ENCODE measurements at regions not wholly inside any gene's neighbourhood (a gene's known extent, or its start where the extent isn't known, plus 50 kb on each side); places are given as distances from the start of the nearest gene placed in this dataset.

DNA sequence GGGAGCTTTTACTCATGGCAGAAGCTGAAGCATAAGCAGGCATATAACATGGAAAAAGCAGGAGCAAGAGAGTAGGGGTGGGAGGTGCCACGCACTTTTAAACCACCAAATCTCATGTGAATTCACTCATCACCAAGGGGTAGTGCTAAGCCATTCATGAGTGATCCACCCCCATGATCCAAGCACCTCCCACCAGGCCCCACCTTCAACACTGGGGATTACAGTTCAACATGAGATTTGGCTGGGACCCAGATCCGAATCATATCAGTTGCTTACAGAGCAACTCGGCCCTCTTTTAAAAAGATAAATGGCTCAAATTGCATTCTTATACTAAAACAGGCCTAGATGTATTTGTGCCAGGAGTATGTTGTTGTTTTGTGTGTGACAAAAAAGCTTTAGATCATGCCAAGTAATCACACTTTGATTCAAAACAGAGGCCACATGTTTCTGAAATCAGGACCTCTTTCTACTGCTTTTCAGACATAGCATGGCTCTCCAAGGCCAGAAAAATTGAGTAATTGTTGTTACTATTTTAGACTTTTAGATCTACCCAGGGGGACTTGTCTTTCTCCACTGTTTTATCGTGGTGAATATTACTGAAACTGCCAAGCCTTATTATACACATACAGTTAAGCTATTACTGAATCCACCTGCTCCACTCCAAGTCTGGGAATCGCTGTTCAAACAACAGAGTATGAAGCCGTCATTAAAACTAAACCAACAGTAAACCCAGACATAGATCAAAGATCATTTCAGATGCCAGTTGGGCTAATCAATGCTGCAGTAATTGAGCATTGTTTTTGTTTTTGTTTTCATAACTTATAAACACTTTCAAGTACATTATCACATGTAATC, 163.3 kb downstream of the KCNJ2 start:
- no peak overlapping the region for H2BK120ac ChIP-seq (ENCODE audit: low read depth, low read length)
- CTCF ChIA-PET = no interaction called here
- H2AFZ ChIP-seq (replicated peaks; ENCODE audit: low read length, poor library complexity) = no peak overlapping the region
- H3K9ac ChIP-seq (ENCODE audit: low read depth, low read length) = no peak overlapping the region
- no TSS peak for BruUV-seq (replicated peaks)
- no peak overlapping the region for H3K18ac ChIP-seq (ENCODE audit: low read depth, low read length)
- intact Hi-C loops (cut with micrococcal nuclease) (no loop called here), dilution Hi-C loops (cut with HindIII; ENCODE audit: low sequenced_read_pairs, unreplicated experiment) (no loop called here), in situ Hi-C loops (cut with MboI; ENCODE audit: low sequenced_read_pairs) (no loop called here)
- no peaks in the 10 kb centered on the region for H3K9me1 ChIP-seq (ENCODE audit: insufficient read depth, low read length)
- POLR2A ChIA-PET (ENCODE audit: unreplicated experiment) = no interaction called here
- no peak overlapping the region for H3K56ac ChIP-seq (ENCODE audit: extremely low read depth, insufficient read depth, low read length)
- no peak overlapping the region for H4K8ac ChIP-seq (ENCODE audit: low read depth in 2 of 2, low read length in 2 of 2)
- H3K4me1 ChIP-seq (ENCODE audit: control insufficient read depth, insufficient read depth, low read length) = no peaks in the 10 kb centered on the region
- H3K4ac ChIP-seq (ENCODE audit: low read depth, low read length) = no peak overlapping the region
- TF ChIP-seq, protein P1, sequence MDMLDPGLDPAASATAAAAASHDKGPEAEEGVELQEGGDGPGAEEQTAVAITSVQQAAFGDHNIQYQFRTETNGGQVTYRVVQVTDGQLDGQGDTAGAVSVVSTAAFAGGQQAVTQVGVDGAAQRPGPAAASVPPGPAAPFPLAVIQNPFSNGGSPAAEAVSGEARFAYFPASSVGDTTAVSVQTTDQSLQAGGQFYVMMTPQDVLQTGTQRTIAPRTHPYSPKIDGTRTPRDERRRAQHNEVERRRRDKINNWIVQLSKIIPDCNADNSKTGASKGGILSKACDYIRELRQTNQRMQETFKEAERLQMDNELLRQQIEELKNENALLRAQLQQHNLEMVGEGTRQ (IDR thresholded peaks at IDR 0.05; ENCODE audit: low read depth, low read length) = no peak
- TF ChIP-seq RFX5 (IDR thresholded peaks at IDR 0.05; ENCODE audit: low read depth, low read length) = no peak
- no peak overlapping the region for H3K14ac ChIP-seq (replicated peaks; ENCODE audit: low read depth, low read length)
- no peaks in the 10 kb centered on the region for H3K79me1 ChIP-seq (ENCODE audit: low read depth in 1 of 2, low read length in 2 of 2)
- no peak for DNase-seq
- no peak overlapping the region for H2BK15ac ChIP-seq (ENCODE audit: low read depth, low read length)
- no peak for ATAC-seq (ENCODE audit: low read depth)
- no peak overlapping the region for H3K23ac ChIP-seq (ENCODE audit: low read depth, low read length)
- WGBS, 2 experiments (ENCODE audit: extremely low coverage in 2 of 2, insufficient read length in 1 of 2) = no CpG with 5 or more reads among the region's 6 CpGs
- no peak overlapping the region for H3K27ac ChIP-seq (ENCODE audit: insufficient read depth, low read length)
- no peak overlapping the region for H4K5ac ChIP-seq (ENCODE audit: low read depth, low read length)
- no peak overlapping the region for H4K91ac ChIP-seq (ENCODE audit: insufficient read depth, low read depth, low read length)
- H2AK9ac ChIP-seq (replicated peaks; ENCODE audit: low read depth, low read length, poor library complexity) = no peak overlapping the region
- no peak overlapping the region for H2BK20ac ChIP-seq (ENCODE audit: low read depth, low read length)
- no peaks in the 10 kb centered on the region for H4K20me1 ChIP-seq (ENCODE audit: insufficient read depth, low read length)
- H3K9me3 ChIP-seq (ENCODE audit: control insufficient read depth, insufficient read depth, low read length) = no peaks in the 10 kb centered on the region
- H3K4me2 ChIP-seq (ENCODE audit: low read depth, low read length) = no peak overlapping the region
- no peak overlapping the region for H2AK5ac ChIP-seq (ENCODE audit: low read depth, low read length)
- no peaks in the 10 kb centered on the region for H3K36me3 ChIP-seq (ENCODE audit: control insufficient read depth, insufficient read depth, low read length)
- H3K4me3 ChIP-seq (ENCODE audit: insufficient read depth, low read depth, low read length) = no peak overlapping the region
- no peaks in the 10 kb centered on the region for H3K27me3 ChIP-seq (ENCODE audit: control insufficient read depth, insufficient read depth, low read length)
- H2BK5ac ChIP-seq (ENCODE audit: low read depth, low read length, poor library complexity, severe bottlenecking) = no peak overlapping the region

All from IMR-90 (cell line).